AG10803 (cell line): ENCODE measurements at regions not wholly inside any gene's neighbourhood (a gene's known extent, or its start where the extent isn't known, plus 50 kb on each side); places are given as distances from the start of the nearest gene placed in this dataset.

Experiments
- DNase-seq: peaks from one replicate; pipeline ENCODE4 v3.0.0; 2010; ENCODE audit warnings: low read depth
- H3K4me3 ChIP-seq: 2 replicates; pipeline ENCODE4 v1.5.1; 2011; ENCODE audit warnings: mild to moderate bottlenecking, low read length, control low read depth
- TF ChIP-seq, protein P1 (sequence below): conservative IDR thresholded peaks from 2 replicates; pipeline ENCODE4 v1.5.1; 2011; ENCODE audit warnings: mild to moderate bottlenecking, low read length, control low read depth, inconsistent platforms

DNA sequence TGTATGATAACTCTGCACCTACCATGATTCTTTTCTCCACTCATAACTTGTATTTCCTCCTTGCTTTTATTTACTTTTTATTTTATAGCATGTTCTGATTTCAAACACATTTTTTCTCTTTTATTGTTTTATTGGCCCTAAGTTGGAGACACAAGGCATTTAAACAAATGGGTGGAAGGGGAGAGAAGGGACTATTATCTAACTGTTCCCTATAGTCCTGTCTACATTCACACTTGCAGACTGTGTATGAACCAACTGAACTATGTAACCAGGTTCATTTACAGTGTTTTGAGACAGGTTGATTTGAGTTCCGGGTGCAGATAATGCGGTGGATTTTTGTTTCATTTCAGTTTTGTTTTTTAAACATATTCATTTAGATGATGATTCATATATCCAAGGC is 830.6 kb upstream of the SEMA6A start:
- TF ChIP-seq, protein P1, sequence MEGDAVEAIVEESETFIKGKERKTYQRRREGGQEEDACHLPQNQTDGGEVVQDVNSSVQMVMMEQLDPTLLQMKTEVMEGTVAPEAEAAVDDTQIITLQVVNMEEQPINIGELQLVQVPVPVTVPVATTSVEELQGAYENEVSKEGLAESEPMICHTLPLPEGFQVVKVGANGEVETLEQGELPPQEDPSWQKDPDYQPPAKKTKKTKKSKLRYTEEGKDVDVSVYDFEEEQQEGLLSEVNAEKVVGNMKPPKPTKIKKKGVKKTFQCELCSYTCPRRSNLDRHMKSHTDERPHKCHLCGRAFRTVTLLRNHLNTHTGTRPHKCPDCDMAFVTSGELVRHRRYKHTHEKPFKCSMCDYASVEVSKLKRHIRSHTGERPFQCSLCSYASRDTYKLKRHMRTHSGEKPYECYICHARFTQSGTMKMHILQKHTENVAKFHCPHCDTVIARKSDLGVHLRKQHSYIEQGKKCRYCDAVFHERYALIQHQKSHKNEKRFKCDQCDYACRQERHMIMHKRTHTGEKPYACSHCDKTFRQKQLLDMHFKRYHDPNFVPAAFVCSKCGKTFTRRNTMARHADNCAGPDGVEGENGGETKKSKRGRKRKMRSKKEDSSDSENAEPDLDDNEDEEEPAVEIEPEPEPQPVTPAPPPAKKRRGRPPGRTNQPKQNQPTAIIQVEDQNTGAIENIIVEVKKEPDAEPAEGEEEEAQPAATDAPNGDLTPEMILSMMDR, result no peak
- no peak overlapping the region for H3K4me3 ChIP-seq
- no peak for DNase-seq

DNA sequence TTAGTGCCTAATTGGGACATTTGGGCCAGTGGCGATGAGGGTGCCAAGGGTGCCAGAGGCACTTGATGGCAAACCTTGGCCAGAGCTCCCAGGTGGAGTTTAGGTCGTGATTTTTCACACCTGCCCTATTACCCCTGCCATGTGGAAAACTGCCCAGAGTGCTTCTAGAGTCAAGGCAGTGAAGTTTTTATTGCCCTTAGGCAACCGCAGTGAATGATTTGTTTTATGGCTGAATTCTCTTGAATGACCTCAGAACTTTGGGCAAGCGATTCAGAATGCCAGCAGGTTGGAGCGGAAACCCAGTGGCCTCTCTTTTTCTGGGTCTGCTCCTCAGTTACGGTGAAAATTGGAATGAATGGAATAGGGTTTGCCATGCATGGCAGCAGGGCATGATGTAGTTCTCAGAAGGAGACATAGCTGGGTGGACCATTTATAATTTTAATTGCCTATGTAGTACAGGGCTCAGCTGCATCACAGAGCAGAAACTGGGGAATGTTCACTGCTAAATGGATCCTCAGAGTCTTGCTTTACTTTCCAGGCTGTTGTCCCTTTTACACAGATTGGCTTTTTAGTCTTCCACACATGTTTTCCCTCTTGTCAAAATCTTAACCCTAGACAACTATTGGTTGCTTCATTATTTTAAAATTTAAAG is 820.0 kb upstream of the SEMA6A start:
- TF ChIP-seq, protein P1, result no peak
- no peak overlapping the region for H3K4me3 ChIP-seq
- no peak for DNase-seq

DNA sequence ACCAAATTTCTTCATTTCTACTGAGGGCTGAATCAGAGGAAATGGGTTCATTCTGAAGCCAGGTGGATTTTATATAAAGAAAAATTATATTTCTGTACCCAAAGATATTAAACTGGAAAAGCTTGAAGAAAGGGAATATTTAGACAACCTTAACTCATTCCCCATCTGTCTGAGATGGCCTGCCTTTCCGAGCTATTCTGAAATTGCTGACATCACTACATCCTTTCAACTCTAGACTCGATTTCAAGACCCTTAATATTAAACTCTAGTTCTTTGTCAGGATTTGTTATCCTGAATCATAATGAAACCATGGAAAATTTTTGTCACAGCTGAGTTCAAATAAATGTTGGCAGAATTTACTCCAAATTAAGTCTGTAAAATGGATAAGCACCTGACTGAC is 818.5 kb upstream of the SEMA6A start:
- no peak for DNase-seq

DNA sequence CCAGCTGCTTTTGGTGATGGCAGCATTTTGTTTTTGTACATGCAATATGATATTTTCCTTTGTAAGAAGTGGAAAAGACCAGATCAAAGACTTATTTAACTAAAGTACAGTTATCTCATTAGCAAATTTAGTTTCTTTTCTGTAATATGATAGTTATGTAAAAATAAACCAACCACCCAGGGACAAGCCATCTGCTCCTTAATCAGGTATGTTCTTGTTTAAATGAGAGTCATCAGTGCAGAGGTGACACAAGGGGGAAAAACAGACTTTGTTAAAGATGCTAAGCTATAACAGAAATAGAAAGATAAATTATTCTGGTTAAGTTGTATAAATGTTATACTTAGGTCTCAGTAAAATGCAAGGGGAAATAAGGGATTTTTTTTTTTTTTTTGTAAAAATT is 805.7 kb upstream of the SEMA6A start:
- DNase-seq, result no peak
- H3K4me3 ChIP-seq, result no peak overlapping the region
- TF ChIP-seq, protein P1, result no peak

More for the DNA sequence above, 818.5 kb upstream of the SEMA6A start:
- TF ChIP-seq, protein P1, result no peak
- no peak overlapping the region for H3K4me3 ChIP-seq

DNA sequence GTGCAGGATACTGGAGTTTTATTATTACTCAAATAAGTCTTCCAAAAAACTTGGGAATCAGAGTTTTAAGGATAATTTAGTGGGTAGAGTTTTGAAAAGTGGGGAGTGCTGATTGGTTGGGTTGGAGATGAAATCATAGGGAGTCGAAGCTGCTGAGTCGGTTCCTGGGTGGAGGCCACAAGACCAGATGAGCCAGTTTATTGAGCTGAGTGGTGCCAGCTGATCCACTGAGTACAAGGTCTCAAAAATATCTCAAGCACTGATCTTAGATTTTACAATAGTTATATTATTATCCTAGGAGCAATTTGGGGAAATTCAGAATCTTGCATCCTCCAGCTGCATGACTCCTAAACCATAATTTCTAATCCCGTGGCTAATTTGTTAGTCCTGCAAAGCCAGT is 804.9 kb upstream of the SEMA6A start:
- no peak overlapping the region for H3K4me3 ChIP-seq
- TF ChIP-seq, protein P1, result no peak
- no peak for DNase-seq

DNA sequence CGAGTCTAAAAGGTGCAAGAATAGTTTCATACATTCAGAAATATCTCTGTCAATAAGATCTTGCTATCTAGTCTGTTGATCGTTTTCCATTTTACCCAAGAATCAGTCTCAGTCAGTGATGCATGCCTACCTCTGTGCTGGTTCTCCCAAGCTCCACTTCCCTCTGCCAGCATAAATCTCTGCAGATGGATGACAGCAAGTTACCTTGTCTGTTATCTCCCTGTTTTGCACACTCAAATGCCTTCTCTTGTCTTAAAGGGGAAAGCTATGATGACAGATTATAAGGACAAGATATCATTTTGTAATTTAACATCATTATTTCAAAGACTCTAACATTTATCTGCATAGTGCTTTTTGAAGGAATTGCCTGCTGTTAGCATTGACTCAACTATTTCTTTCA is 802.1 kb upstream of the SEMA6A start:
- TF ChIP-seq, protein P1, result no peak
- no peak for DNase-seq
- H3K4me3 ChIP-seq, result no peak overlapping the region

DNA sequence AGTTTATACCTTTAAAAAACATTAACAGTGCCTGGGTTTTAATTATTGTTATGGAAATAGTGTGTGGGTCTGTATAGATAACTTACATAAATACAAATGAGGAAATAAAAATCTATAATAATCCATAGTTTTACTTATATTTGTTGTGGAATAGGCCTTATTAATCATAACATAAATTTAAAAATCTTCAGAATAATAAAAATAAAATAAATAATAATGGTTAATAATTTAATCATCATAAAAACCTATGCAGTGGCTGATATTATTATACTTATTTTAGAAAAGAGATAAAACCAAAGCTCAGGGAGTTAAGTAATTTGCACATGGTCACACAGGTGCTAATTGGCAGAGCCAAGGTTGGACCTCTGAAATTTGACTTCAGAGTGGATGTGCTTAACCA is 785.3 kb upstream of the SEMA6A start:
- DNase-seq, result no peak
- TF ChIP-seq, protein P1, result no peak
- H3K4me3 ChIP-seq, result no peak overlapping the region
